GM23338 (cell line): ENCODE measurements at regions not wholly inside any gene's neighbourhood (a gene's known extent, or its start where the extent isn't known, plus 50 kb on each side); places are given as distances from the start of the nearest gene placed in this dataset.

Source experiments
- ATAC-seq: fragments of 200-7000 bp; cut with Tn5 transposase; 3 replicates; pipeline ENCODE4 v1.9.1; 2020
- DNase-seq: peaks from one replicate; pipeline ENCODE4 v3.0.0-alpha.2; 2015; ENCODE audit warnings: low spot score
- H2AFZ ChIP-seq: fragments of 200-600 bp; sonication (generic); 2 replicates; pipeline ENCODE4 v1.8.0; 2016; ENCODE audit warnings: antibody characterized with exemption, mild to moderate bottlenecking, moderate library complexity
- H3F3A ChIP-seq: fragments of 200-600 bp; sonication (generic); replicated peaks from 2 replicates; pipeline ENCODE4 v1.8.0; 2017; ENCODE audit warnings: antibody characterized with exemption, mixed run types, low read depth
- H3K27ac ChIP-seq: fragments of 200-600 bp; sonication (generic); 2 replicates; pipeline ENCODE4 v1.6.1; 2016; ENCODE audit warnings: low read depth
- H3K27me3 ChIP-seq: fragments of 200-600 bp; sonication (generic); 2 replicates; pipeline ENCODE4 v1.8.0; 2016; ENCODE audit warnings: mild to moderate bottlenecking, mixed run types, moderate library complexity; ENCODE audit not compliant: insufficient read depth
- H3K36me3 ChIP-seq: fragments of 200-600 bp; sonication (generic); 2 replicates; pipeline ENCODE4 v1.8.0; 2016; ENCODE audit warnings: mild to moderate bottlenecking; ENCODE audit not compliant: insufficient read depth
- H3K4me1 ChIP-seq: fragments of 200-600 bp; sonication (generic); 2 replicates; pipeline ENCODE4 v1.8.0; 2016; ENCODE audit warnings: mild to moderate bottlenecking, moderate library complexity; ENCODE audit not compliant: insufficient read depth
- H3K4me2 ChIP-seq: fragments of 200-600 bp; sonication (generic); 2 replicates; pipeline ENCODE4 v1.7.1; 2017; ENCODE audit warnings: mixed run types
- H3K4me3 ChIP-seq: fragments of 200-600 bp; sonication (generic); 2 replicates; pipeline ENCODE4 v1.6.1; 2016; ENCODE audit warnings: mixed run types
- H3K79me2 ChIP-seq: fragments of 200-600 bp; sonication (generic); replicated peaks from 2 replicates; pipeline ENCODE4 v1.8.0; 2017; ENCODE audit warnings: mild to moderate bottlenecking; ENCODE audit not compliant: insufficient read depth
- H3K9me2 ChIP-seq: fragments of 200-600 bp; sonication (generic); 2 replicates; pipeline ENCODE4 v1.8.0; 2017; ENCODE audit not compliant: insufficient read depth
- H4K20me1 ChIP-seq: fragments of 200-600 bp; sonication (generic); replicated peaks from 2 replicates; pipeline ENCODE4 v1.8.0; 2017; ENCODE audit warnings: mild to moderate bottlenecking; ENCODE audit not compliant: insufficient read depth
- H3K27ac Mint-ChIP-seq: 2 replicates; pipeline ENCODE4 v1.8.0; 2020; ENCODE audit warnings: inconsistent platforms, mild to moderate bottlenecking, moderate library complexity, mixed read lengths
- H3K27me3 Mint-ChIP-seq: 3 replicates; pipeline ENCODE4 v1.8.0; 2022; ENCODE audit warnings: low read depth, mild to moderate bottlenecking, moderate library complexity, mixed read lengths, inconsistent platforms; ENCODE audit not compliant: insufficient read depth, poor library complexity
- H3K36me3 Mint-ChIP-seq: 3 replicates; pipeline ENCODE4 v1.8.0; 2021; ENCODE audit warnings: low read depth, mild to moderate bottlenecking, inconsistent platforms, moderate library complexity, mixed read lengths
- H3K4me1 Mint-ChIP-seq: 3 replicates; pipeline ENCODE4 v1.8.0; 2020; ENCODE audit warnings: mild to moderate bottlenecking, inconsistent platforms, mixed read lengths
- H3K4me3 Mint-ChIP-seq: 3 replicates; pipeline ENCODE4 v1.8.0; 2021; ENCODE audit warnings: moderate library complexity, mild to moderate bottlenecking, inconsistent platforms, mixed read lengths
- H3K9me3 Mint-ChIP-seq: 3 replicates; pipeline ENCODE4 v1.8.0; 2020; ENCODE audit warnings: moderate library complexity, mild to moderate bottlenecking, inconsistent platforms, mixed read lengths
- CREB1 ChIP-seq: fragments of 250-450 bp; sonication (Bioruptor Pico); IDR thresholded peaks from 2 replicates; pipeline ENCODE4 v1.5.0; 2020; ENCODE audit warnings: low read depth, mild to moderate bottlenecking, moderate library complexity
- EZH2 ChIP-seq: fragments of 200-600 bp; sonication (generic); IDR thresholded peaks from one replicate; pipeline ENCODE4 v1.8.0; 2017; ENCODE audit warnings: antibody characterized with exemption, mild to moderate bottlenecking, low read depth; ENCODE audit not compliant: unreplicated experiment
- EZH2phosphoT487 ChIP-seq: fragments of 200-600 bp; sonication (generic); IDR thresholded peaks from one replicate; pipeline ENCODE4 v1.8.1; 2018; ENCODE audit warnings: antibody characterized with exemption; ENCODE audit not compliant: unreplicated experiment
- JUNB ChIP-seq: IDR thresholded peaks from one replicate; pipeline ENCODE4 v1.6.1; 2016; ENCODE audit warnings: antibody characterized with exemption; ENCODE audit not compliant: unreplicated experiment
- NANOG ChIP-seq: IDR thresholded peaks from 2 replicates; pipeline ENCODE4 v1.6.1; 2016; ENCODE audit warnings: antibody characterized with exemption, borderline replicate concordance
- POLR2AphosphoS5 ChIP-seq: IDR thresholded peaks from 2 replicates; pipeline ENCODE4 v1.6.1; 2016; ENCODE audit warnings: antibody characterized with exemption, low read depth
- STAT1 ChIP-seq: IDR thresholded peaks from one replicate; pipeline ENCODE4 v1.6.1; 2016; ENCODE audit warnings: antibody characterized with exemption; ENCODE audit not compliant: unreplicated experiment
- ZNF114 ChIP-seq: fragments of 250-450 bp; sonication (Bioruptor Pico); IDR thresholded peaks from 2 replicates; pipeline ENCODE4 v1.5.0; 2020; ENCODE audit warnings: mild to moderate bottlenecking, moderate library complexity
- ZNF331 ChIP-seq: fragments of 250-450 bp; sonication (Bioruptor Pico); IDR thresholded peaks from 2 replicates; pipeline ENCODE4 v1.5.0; 2020; ENCODE audit warnings: low read depth, mild to moderate bottlenecking, moderate library complexity
- TF ChIP-seq, protein P1 (sequence below): fragments of 250-450 bp; sonication (Bioruptor Pico); IDR thresholded peaks from 2 replicates; pipeline ENCODE4 v1.5.0; 2020; ENCODE audit warnings: mild to moderate bottlenecking, moderate library complexity
- TF ChIP-seq, protein P2 (sequence below), 2 experiments: fragments of 200-600 bp in 1 of 2; sonication (generic) in 1 of 2; conservative IDR thresholded peaks; 2 replicates each; pipeline versions ENCODE4 v1.5.1 to v1.6.1; 2016 to 2017; ENCODE audit warnings: antibody characterized with exemption in 2 of 2, low read depth in 2 of 2, mild to moderate bottlenecking in 2 of 2, moderate library complexity in 1 of 2
- TF ChIP-seq, protein P3 (sequence below): IDR thresholded peaks from 2 replicates; pipeline ENCODE4 v1.6.1; 2016; ENCODE audit warnings: antibody characterized with exemption
- TF ChIP-seq, protein P4 (sequence below): IDR thresholded peaks from one replicate; pipeline ENCODE4 v1.6.1; 2018; ENCODE audit warnings: antibody characterized with exemption; ENCODE audit not compliant: unreplicated experiment

DNA sequence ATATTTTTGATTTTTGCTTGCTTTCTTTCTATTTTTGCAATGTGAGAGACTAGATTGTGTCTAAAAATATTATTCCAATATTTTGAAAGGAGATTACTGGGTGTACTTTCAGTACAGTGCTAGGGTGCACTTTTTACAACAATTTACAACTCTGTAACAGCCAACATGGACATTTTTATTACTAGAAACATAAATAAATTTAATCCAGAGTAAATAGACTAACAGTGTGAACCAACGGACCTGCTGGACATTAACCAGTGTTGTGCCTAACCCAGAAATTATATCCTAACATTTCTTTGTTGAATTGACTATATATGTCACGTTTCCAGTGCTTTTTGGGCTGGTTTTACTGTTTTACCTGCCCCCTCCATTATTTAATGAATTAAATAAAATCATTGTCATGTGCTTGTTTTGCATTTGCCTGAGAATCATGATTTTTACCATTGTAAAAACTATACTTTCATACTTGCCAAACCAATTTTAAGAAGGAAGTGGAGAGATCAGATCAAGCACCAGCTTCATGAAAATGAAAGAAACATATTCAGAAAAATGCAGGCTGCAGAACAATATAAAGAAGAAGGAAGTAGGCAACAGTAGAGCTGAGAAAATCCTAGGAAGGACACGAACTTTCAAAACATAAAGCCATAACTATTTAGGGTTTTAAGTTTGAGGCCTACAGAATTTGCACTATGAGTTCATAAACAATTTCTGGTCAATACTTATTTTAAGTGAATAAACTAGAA, 400.8 kb upstream of the PIK3R1 start:
- Histone ChIP-seq H3K79me2 (peaks cover 40% of the 10 kb centered on the region), H3K4me1 (peaks cover 15% of the 10 kb centered on the region; the same call in 1 of the 2 replicates), H3K4me2 (no peak overlapping the region), H3K9me2 (0 out of 2 replicates have a peak, but pooled peaks cover 6% of the 10 kb centered on the region), H3K4me3 (no peak overlapping the region), H4K20me1 (no peaks in the 10 kb centered on the region), H3F3A (no peaks in the 10 kb centered on the region), H3K36me3 (0 out of 2 replicates have a peak, but pooled peaks cover 5% of the 10 kb centered on the region), H3K27ac (no peak overlapping the region), H2AFZ (no peak overlapping the region), H3K27me3 (no peaks in the 10 kb centered on the region)
- Mint-ChIP-seq H3K27me3 (no peaks in the 10 kb centered on the region), H3K9me3 (peaks cover 3% of the 10 kb centered on the region; the same call in 1 of the 3 replicates), H3K36me3 (peaks cover 5% of the 10 kb centered on the region; the same call in 2 of the 3 replicates), H3K27ac (no peak overlapping the region), H3K4me3 (no peak overlapping the region), H3K4me1 (peaks cover 10% of the 10 kb centered on the region)
- TF ChIP-seq, protein P1, sequence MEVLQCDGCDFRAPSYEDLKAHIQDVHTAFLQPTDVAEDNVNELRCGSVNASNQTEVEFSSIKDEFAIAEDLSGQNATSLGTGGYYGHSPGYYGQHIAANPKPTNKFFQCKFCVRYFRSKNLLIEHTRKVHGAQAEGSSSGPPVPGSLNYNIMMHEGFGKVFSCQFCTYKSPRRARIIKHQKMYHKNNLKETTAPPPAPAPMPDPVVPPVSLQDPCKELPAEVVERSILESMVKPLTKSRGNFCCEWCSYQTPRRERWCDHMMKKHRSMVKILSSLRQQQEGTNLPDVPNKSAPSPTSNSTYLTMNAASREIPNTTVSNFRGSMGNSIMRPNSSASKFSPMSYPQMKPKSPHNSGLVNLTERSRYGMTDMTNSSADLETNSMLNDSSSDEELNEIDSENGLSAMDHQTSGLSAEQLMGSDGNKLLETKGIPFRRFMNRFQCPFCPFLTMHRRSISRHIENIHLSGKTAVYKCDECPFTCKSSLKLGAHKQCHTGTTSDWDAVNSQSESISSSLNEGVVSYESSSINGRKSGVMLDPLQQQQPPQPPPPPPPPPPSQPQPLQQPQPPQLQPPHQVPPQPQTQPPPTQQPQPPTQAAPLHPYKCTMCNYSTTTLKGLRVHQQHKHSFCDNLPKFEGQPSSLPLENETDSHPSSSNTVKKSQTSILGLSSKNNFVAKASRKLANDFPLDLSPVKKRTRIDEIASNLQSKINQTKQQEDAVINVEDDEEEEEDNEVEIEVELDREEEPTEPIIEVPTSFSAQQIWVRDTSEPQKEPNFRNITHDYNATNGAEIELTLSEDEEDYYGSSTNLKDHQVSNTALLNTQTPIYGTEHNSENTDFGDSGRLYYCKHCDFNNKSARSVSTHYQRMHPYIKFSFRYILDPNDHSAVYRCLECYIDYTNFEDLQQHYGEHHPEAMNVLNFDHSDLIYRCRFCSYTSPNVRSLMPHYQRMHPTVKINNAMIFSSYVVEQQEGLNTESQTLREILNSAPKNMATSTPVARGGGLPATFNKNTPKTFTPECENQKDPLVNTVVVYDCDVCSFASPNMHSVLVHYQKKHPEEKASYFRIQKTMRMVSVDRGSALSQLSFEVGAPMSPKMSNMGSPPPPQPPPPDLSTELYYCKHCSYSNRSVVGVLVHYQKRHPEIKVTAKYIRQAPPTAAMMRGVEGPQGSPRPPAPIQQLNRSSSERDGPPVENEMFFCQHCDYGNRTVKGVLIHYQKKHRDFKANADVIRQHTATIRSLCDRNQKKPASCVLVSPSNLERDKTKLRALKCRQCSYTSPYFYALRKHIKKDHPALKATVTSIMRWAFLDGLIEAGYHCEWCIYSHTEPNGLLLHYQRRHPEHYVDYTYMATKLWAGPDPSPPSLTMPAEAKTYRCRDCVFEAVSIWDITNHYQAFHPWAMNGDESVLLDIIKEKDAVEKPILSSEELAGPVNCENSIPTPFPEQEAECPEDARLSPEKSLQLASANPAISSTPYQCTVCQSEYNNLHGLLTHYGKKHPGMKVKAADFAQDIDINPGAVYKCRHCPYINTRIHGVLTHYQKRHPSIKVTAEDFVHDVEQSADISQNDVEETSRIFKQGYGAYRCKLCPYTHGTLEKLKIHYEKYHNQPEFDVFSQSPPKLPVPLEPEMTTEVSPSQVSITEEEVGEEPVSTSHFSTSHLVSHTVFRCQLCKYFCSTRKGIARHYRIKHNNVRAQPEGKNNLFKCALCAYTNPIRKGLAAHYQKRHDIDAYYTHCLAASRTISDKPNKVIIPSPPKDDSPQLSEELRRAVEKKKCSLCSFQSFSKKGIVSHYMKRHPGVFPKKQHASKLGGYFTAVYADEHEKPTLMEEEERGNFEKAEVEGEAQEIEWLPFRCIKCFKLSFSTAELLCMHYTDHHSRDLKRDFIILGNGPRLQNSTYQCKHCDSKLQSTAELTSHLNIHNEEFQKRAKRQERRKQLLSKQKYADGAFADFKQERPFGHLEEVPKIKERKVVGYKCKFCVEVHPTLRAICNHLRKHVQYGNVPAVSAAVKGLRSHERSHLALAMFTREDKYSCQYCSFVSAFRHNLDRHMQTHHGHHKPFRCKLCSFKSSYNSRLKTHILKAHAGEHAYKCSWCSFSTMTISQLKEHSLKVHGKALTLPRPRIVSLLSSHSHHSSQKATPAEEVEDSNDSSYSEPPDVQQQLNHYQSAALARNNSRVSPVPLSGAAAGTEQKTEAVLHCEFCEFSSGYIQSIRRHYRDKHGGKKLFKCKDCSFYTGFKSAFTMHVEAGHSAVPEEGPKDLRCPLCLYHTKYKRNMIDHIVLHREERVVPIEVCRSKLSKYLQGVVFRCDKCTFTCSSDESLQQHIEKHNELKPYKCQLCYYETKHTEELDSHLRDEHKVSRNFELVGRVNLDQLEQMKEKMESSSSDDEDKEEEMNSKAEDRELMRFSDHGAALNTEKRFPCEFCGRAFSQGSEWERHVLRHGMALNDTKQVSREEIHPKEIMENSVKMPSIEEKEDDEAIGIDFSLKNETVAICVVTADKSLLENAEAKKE (CRISPR knock-in tag), result no peak
- TF ChIP-seq, protein P2, sequence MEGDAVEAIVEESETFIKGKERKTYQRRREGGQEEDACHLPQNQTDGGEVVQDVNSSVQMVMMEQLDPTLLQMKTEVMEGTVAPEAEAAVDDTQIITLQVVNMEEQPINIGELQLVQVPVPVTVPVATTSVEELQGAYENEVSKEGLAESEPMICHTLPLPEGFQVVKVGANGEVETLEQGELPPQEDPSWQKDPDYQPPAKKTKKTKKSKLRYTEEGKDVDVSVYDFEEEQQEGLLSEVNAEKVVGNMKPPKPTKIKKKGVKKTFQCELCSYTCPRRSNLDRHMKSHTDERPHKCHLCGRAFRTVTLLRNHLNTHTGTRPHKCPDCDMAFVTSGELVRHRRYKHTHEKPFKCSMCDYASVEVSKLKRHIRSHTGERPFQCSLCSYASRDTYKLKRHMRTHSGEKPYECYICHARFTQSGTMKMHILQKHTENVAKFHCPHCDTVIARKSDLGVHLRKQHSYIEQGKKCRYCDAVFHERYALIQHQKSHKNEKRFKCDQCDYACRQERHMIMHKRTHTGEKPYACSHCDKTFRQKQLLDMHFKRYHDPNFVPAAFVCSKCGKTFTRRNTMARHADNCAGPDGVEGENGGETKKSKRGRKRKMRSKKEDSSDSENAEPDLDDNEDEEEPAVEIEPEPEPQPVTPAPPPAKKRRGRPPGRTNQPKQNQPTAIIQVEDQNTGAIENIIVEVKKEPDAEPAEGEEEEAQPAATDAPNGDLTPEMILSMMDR (conservative IDR thresholded peaks at IDR 0.05; ENCODE audit: low read depth in 2 of 2), result no peak
- TF ChIP-seq ZNF331 (CRISPR knock-in tag), result no peak
- no peak for TF ChIP-seq CREB1
- TF ChIP-seq, protein P3, sequence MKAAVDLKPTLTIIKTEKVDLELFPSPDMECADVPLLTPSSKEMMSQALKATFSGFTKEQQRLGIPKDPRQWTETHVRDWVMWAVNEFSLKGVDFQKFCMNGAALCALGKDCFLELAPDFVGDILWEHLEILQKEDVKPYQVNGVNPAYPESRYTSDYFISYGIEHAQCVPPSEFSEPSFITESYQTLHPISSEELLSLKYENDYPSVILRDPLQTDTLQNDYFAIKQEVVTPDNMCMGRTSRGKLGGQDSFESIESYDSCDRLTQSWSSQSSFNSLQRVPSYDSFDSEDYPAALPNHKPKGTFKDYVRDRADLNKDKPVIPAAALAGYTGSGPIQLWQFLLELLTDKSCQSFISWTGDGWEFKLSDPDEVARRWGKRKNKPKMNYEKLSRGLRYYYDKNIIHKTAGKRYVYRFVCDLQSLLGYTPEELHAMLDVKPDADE, result no peak
- no peak for TF ChIP-seq ZNF114 (CRISPR knock-in tag)
- TF ChIP-seq, protein P4, sequence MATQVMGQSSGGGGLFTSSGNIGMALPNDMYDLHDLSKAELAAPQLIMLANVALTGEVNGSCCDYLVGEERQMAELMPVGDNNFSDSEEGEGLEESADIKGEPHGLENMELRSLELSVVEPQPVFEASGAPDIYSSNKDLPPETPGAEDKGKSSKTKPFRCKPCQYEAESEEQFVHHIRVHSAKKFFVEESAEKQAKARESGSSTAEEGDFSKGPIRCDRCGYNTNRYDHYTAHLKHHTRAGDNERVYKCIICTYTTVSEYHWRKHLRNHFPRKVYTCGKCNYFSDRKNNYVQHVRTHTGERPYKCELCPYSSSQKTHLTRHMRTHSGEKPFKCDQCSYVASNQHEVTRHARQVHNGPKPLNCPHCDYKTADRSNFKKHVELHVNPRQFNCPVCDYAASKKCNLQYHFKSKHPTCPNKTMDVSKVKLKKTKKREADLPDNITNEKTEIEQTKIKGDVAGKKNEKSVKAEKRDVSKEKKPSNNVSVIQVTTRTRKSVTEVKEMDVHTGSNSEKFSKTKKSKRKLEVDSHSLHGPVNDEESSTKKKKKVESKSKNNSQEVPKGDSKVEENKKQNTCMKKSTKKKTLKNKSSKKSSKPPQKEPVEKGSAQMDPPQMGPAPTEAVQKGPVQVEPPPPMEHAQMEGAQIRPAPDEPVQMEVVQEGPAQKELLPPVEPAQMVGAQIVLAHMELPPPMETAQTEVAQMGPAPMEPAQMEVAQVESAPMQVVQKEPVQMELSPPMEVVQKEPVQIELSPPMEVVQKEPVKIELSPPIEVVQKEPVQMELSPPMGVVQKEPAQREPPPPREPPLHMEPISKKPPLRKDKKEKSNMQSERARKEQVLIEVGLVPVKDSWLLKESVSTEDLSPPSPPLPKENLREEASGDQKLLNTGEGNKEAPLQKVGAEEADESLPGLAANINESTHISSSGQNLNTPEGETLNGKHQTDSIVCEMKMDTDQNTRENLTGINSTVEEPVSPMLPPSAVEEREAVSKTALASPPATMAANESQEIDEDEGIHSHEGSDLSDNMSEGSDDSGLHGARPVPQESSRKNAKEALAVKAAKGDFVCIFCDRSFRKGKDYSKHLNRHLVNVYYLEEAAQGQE, result no peak
- no peak for TF ChIP-seq EZH2
- no peak for TF ChIP-seq EZH2phosphoT487
- TF ChIP-seq POLR2AphosphoS5, result no peak
- no peak for TF ChIP-seq JUNB
- no peak for TF ChIP-seq STAT1
- no peak for TF ChIP-seq NANOG
- no peak for ATAC-seq
- DNase-seq, result no peak
